WTC11 (cell line): ENCODE measurements at regions not wholly inside any gene's neighbourhood (a gene's known extent, or its start where the extent isn't known, plus 50 kb on each side); places are given as distances from the start of the nearest gene placed in this dataset.

Experiments
- ARID4B ChIP-seq: sonication (generic); formaldehyde crosslinking; IDR thresholded peaks from 2 replicates; pipeline ENCODE4 v1.8.0; 2023; ENCODE audit warnings: missing genetic modification reagents, mild to moderate bottlenecking, borderline replicate concordance
- CTCF ChIP-seq: fragments of 200-600 bp; IDR thresholded peaks from 2 replicates; pipeline ENCODE4 v1.8.0; 2022; ENCODE audit warnings: antibody characterized with exemption
- E2F4 ChIP-seq: sonication (generic); formaldehyde crosslinking; IDR thresholded peaks from 2 replicates; pipeline ENCODE4 v1.8.1; 2022; ENCODE audit warnings: low read depth, mild to moderate bottlenecking, moderate library complexity, missing genetic modification reagents, borderline replicate concordance

- TF ChIP-seq CTCF (no peak), E2F4 (CRISPR knock-in tag) (no peak), ARID4B (CRISPR knock-in tag) (no peak)
Observed at GRCh38 chr7:157483971-157484410, 147.2 kb downstream of the DNAJB6 start.
